ENCODE measurements at regions not wholly inside any gene's neighbourhood (a gene's known extent, or its start where the extent isn't known, plus 50 kb on each side); places are given as distances from the start of the nearest gene placed in this dataset.

- DNase-seq, result no peak
These were observed 114.6 kb upstream of the RMST start for GRCh38 chr12:97347956-97348355.

DNA sequence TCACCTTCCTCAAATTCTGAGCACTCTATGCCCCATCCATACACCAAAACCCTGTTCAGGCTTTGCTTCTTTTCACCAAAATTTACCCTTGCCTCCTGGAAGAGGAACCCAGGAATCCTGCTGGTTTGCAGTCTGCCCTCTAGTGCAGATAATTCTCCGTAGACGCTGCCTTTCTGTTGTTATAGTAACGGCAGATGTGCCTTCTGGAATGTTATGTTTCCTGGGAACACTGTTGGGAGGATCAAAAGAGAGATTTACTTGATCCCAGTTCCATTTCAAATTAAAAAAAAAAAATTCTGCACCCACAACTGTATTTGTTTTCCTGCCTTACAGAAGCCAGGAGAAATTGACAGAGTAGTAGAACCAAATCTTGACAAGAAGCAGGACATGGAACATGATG is 104.2 kb upstream of the RMST start:
- DNase-seq, result no peak

- DNase-seq, result no peak
These were observed 103.4 kb upstream of the RMST start for GRCh38 chr12:97359021-97359690.

DNA sequence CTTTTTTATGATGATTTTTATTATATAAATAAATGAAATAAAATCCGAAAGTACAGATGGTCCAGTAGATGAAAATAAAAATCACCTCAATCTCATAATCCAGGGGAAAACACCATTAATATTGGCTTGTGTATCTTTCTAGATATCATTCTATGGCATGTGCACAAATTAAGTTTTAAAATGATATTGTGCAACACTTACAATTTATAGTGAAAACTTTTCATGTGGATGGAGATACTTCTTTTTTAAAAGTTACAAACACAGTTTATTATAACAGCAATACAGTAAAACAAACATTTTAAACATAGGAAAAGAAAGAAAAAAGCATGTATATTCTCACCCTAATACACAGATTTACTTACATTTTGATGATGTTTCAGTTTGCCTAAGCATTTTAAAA is 98.9 kb upstream of the RMST start:
- DNase-seq, result no peak

- DNase-seq, result no peak
These were observed 94.0 kb upstream of the RMST start for GRCh38 chr12:97368462-97369163.

- DNase-seq, result no peak
These were observed 87.3 kb upstream of the RMST start for GRCh38 chr12:97375310-97375709.

DNA sequence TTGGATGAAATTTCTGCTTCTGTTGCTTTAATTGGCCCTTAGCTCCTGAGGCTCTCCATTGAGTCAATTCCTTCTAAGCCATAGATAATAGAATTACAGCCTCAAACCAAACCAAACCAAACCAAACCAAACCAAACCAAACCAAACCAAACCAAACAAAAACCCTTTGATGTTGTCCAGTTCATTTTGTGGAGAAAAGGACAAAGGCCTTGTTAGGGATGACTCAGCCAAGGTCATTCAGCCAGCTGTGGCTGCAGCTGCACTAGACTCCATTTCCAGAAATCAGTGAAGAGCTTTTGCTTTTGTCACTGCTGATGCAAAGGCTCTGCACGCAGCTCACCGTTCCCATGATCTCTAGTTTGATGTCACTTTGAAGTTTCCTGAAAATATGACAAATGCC is 82.2 kb upstream of the RMST start:
- DNase-seq, result no peak

- DNase-seq, result no peak
These were observed 77.5 kb upstream of the RMST start for GRCh38 chr12:97385121-97385520.

- DNase-seq, result no peak
These were observed 76.4 kb upstream of the RMST start for GRCh38 chr12:97386133-97386581.

DNA sequence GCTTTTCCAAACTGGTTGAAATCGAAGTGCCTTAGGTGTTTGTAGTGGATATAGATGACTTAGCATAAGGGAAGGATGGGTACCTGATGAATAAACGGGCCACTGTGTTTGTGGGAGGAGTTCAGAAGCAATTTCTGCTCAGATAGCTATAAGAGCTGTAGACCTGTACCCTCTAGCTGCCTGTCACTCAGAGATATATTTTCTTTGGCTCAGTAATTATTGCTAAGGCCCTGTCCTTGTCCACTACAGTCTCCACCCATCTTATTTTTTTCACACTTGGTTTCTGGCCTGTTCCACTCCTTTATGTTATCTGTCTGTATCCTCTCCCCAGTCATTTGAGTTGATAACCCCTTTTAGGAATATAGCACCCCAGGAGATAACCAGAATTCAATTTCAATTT is 74.8 kb upstream of the RMST start:
- no peak for DNase-seq

DNA sequence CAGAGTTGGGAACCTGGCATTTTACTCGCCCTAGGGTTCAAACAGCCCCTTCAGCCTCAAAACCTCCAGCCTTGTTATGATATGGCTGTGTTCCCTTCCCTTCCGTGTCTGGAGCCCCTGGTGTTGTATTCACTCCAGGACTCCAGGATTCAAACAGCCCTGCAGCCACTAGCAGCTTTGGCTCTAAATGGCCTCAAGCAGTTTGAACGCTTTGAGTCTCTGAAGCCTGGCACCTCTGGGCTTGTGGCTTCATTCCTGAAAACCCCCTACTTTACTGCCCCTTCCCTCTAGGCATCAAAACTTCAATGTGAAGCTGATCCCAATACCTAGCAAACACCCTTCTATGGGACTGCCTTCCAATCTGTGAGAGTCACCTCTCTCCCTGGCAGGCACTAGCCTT is 67.9 kb upstream of the RMST start:
- DNase-seq, result no peak

GRCh38 chr12:97397008-97397407 is 65.6 kb upstream of the RMST start:
- no peak for DNase-seq

DNA sequence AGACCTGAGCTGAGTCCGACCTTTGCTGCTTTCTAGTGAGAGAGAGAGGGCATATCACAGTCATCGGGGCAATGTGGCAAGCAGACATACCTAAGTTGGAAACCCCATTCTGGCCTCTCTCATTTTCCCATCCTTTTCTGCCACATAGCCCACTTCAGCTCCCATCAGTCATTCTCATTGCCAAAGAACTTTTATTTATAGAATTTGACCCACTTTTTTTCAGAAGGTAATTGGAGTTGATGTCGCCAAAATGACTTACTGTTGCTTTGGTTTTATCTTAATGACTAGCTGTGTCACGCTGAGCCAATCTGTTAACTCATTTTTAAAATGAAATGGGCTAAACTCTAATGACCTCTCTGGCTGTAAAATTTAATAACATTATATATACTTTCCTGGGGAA is 63.9 kb upstream of the RMST start:
- no peak for DNase-seq

- DNase-seq, result no peak
These were observed 58.5 kb upstream of the RMST start for GRCh38 chr12:97404093-97404492.

DNA sequence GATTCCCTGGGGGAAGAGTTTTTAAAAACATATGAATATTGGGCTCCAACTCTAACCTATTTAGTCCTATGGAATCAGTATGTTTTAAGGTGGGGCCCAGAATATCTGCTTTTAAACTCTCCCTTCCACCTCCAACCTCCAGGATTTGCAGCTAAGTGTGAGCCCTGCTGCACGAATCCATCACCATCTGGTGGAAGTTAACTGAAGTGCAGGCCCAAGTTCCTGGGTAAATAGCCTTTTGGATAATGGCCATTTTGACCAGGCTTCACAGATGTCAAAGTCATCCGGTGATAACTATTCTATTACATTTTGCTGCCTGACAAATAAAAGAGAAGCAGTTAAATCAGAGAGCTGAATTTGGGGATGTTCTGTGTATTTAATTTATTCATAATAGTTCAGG is 58.1 kb upstream of the RMST start:
- DNase-seq, result peak; percentile 2

- DNase-seq, result no peak
These were observed 54.2 kb upstream of the RMST start for GRCh38 chr12:97408363-97408762.

DNA sequence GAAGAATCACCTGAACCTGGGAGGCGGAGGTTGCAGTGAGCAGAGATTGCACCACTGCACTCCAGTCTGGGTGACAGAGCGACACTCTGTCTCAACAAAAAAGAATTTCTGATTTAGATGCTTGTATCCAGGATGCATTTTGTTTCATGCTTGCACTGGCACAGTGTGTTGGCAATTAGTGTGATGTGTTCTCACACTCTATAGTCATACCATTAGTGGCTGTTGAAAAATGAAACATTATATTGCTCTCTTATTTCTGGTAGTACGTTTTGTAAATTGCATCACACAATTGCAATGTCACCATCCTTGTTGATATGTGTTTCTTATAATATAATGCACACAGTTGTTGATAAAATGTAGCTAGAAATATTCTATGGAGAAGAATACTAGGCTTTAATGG is 51.3 kb upstream of the RMST start:
- no peak for DNase-seq
